Prostate gland (tissue), 2 donors: ENCODE measurements at regions not wholly inside any gene's neighbourhood (a gene's known extent, or its start where the extent isn't known, plus 50 kb on each side); places are given as distances from the start of the nearest gene placed in this dataset.

ENCODE experiments used
- POLR2A ChIP-seq: fragments of 450-650 bp; IDR thresholded peaks from one replicate; pipeline ENCODE4 v1.6.1; 2016; ENCODE audit warnings: antibody characterized with exemption, mild to moderate bottlenecking
- POLR2AphosphoS5 ChIP-seq: sonication (generic); formaldehyde crosslinking; IDR thresholded peaks from one replicate; pipeline ENCODE4 v1.6.1; 2017; ENCODE audit warnings: antibody characterized with exemption
- TF ChIP-seq, protein P1 (sequence below), 4 experiments: fragments of 200-600 bp in 2 of 4; fragments of 450-650 bp in 2 of 4; sonication (generic) in 2 of 4; IDR thresholded peaks; 1 replicate in 3 of 4; 2 replicates in 1 of 4; pipeline ENCODE4 v1.5.1; 2016 to 2019; ENCODE audit warnings: antibody characterized with exemption in 4 of 4, mild to moderate bottlenecking in 2 of 4, moderate library complexity in 2 of 4

DNA sequence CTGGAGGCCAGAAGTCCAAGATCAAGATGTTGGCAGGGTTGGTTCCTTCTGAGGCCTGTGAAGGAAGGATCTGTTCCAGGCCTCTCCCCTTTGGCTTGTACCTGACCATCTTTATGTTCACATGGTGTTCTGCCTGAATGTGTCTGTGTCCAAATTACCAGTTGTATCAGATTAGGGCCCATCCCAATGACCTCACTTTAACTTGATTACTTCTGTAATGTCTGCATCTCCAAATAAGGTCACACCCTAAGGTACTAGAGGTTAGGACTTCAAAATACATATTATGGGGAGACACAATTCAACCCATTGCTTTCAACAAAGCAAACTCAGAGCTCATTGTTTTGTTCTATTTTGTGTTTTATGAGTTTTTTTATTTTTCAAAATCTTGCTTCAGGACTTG, 75.7 kb downstream of the TNFAIP3 start:
- TF ChIP-seq POLR2A (no peak), POLR2AphosphoS5 (no peak)
- TF ChIP-seq, protein P1, sequence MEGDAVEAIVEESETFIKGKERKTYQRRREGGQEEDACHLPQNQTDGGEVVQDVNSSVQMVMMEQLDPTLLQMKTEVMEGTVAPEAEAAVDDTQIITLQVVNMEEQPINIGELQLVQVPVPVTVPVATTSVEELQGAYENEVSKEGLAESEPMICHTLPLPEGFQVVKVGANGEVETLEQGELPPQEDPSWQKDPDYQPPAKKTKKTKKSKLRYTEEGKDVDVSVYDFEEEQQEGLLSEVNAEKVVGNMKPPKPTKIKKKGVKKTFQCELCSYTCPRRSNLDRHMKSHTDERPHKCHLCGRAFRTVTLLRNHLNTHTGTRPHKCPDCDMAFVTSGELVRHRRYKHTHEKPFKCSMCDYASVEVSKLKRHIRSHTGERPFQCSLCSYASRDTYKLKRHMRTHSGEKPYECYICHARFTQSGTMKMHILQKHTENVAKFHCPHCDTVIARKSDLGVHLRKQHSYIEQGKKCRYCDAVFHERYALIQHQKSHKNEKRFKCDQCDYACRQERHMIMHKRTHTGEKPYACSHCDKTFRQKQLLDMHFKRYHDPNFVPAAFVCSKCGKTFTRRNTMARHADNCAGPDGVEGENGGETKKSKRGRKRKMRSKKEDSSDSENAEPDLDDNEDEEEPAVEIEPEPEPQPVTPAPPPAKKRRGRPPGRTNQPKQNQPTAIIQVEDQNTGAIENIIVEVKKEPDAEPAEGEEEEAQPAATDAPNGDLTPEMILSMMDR (IDR thresholded peaks at IDR 0.05) = no peak
